AG09319 (cell line): ENCODE measurements at regions not wholly inside any gene's neighbourhood (a gene's known extent, or its start where the extent isn't known, plus 50 kb on each side); places are given as distances from the start of the nearest gene placed in this dataset.

ENCODE experiments used
- DNase-seq: peaks from one replicate; pipeline ENCODE4 v3.0.0-alpha.2; 2010; ENCODE audit warnings: low read depth; ENCODE audit errors: extremely low read depth
- CTCF ChIP-seq: IDR thresholded peaks from 2 replicates; pipeline ENCODE4 v1.5.1; 2011; ENCODE audit warnings: low read depth, mild to moderate bottlenecking, inconsistent platforms, low read length, moderate library complexity

DNA sequence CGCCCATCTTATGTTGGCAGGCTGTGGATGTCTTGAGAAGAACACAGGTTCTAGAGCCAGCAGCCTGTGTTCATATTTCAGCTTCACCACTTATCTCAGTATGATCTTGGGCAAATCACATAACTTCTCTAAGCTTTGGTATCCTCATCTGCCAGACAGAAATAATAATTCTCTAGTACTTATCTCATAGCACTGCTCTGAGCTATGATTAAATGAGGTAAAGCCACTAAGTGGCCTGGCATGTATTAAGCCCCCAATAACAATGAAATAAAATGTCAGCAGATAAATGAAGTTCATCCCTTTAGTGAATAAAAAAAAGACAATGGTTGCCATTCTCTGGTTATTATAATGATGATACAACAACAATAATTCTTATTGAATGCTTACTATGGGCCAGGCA lies 104.9 kb upstream of the EEA1 start:
- no peak for DNase-seq
- TF ChIP-seq CTCF = no peak

DNA sequence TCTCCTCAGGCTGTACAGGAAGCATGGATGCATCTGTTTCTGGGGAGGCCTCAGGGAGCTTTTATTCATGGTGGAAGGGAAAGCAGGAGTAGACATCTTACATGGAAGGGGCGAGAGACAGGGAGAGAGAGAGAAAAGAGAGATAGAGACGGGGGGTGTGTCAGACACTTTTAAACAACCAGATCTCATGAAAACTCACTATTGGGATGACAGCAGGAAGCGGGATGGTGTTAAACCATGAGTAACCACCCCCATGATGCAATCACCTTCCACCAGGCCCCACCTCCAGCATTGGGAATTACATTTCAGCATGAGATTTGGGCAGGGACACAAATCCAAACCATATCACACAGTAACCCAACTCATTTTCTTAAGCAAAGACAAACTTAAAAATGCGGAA lies 110.0 kb upstream of the EEA1 start:
- DNase-seq = no peak
- no peak for TF ChIP-seq CTCF

GRCh38 chr12:93039930-93040329 lies 110.8 kb upstream of the EEA1 start:
- DNase-seq = no peak
- no peak for TF ChIP-seq CTCF

DNA sequence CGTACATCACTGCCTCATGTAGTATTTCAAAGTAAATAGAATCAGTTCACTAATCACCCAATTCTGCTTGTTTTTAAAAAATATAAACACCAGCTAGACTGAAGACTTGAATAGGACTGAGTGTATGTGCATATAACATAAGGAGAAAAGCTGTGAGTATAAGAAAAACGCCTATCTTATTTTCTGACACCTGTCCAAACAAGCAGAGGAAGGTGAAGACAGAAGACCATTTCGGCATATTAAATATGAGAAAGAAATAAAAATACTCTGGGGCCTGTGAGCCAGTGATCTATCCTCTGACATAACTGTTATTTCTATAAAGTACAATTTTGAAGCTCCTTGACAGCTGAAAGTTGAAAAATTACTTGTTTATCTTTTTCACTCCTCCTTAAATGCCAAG lies 111.3 kb upstream of the EEA1 start:
- no peak for TF ChIP-seq CTCF
- no peak for DNase-seq

DNA sequence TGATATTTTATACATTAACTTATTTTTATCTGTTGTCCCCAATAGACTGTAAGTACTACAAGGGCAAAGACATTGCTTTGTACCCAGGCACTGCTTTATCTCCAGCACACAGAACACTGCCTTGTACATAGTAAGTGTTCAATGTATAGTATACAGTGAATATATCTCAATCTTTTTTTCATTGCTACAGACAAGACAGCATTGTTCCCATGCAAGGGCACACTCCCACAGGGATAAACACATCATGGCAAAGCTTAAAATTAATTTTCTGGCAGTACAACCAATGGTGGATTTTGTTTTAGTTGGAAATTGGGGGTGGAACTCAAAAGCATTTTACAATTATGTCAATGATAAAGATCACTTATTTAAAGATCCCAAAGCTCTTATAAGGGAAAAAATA lies 112.3 kb upstream of the EEA1 start:
- TF ChIP-seq CTCF = no peak

DNA sequence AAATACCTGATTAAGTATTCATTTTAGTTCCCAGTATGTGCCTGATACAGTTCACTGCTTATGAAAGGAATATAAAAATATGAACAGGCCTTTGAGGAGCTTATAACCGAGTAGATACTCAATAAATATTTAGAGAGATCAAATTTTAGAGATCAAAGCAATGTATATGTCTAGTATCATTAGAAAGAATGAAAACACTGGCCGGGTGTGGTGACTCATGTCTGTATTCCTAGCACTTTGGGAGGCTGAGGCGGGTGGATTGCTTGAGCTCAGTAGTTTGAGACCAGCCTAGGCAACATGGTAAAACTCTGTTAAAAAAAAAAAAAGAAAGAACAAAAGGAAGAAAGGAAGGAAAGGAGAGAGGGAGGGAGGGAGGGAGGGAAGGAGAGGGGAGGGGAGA lies 113.2 kb upstream of the EEA1 start:
- TF ChIP-seq CTCF = no peak
- no peak for DNase-seq

More for the DNA sequence above, 112.3 kb upstream of the EEA1 start:
- DNase-seq = no peak

GRCh38 chr12:93042684-93043083 lies 113.6 kb upstream of the EEA1 start:
- no peak for DNase-seq
- no peak for TF ChIP-seq CTCF
